Suprapubic skin (tissue), 4 donors: ENCODE measurements at regions not wholly inside any gene's neighbourhood (a gene's known extent, or its start where the extent isn't known, plus 50 kb on each side); places are given as distances from the start of the nearest gene placed in this dataset.

Source experiments
- DNase-seq, 2 donors: peaks; one replicate each; pipeline ENCODE4 v3.0.0-alpha.2; 2019; ENCODE audit warnings: low spot score in 2 of 2
- H3K27ac ChIP-seq: fragments of 200-600 bp; sonication (generic); one replicate; pipeline ENCODE4 v1.5.1; 2019
- H3K27me3 ChIP-seq: fragments of 200-600 bp; sonication (generic); one replicate; pipeline ENCODE4 v1.5.1; 2019
- H3K36me3 ChIP-seq: fragments of 200-600 bp; sonication (generic); one replicate; pipeline ENCODE4 v1.5.1; 2019
- H3K4me1 ChIP-seq: fragments of 200-600 bp; sonication (generic); one replicate; pipeline ENCODE4 v1.5.1; 2019
- H3K4me3 ChIP-seq: fragments of 200-600 bp; sonication (generic); one replicate; pipeline ENCODE4 v1.5.1; 2019; ENCODE audit warnings: mild to moderate bottlenecking
- H3K9me3 ChIP-seq: fragments of 200-600 bp; sonication (generic); one replicate; pipeline ENCODE4 v1.5.1; 2019
- CTCF ChIP-seq, 2 donors: fragments of 200-600 bp in 1 of 2; fragments of 450-650 bp in 1 of 2; sonication (generic) in 1 of 2; IDR thresholded peaks; one replicate each; pipeline ENCODE4 v1.5.1; 2016 to 2019; ENCODE audit warnings: antibody characterized with exemption in 2 of 2, mild to moderate bottlenecking in 1 of 2, moderate library complexity in 1 of 2
- EP300 ChIP-seq: sonication (generic); formaldehyde crosslinking; IDR thresholded peaks from one replicate; pipeline ENCODE4 v1.6.1; 2017; ENCODE audit warnings: antibody characterized with exemption
- POLR2A ChIP-seq, 2 donors: fragments of 450-650 bp; IDR thresholded peaks; one replicate each; pipeline ENCODE4 v1.6.1; 2017; ENCODE audit warnings: antibody characterized with exemption in 2 of 2, mild to moderate bottlenecking in 2 of 2, moderate library complexity in 2 of 2
- POLR2AphosphoS5 ChIP-seq, 3 donors: sonication (generic); formaldehyde crosslinking; IDR thresholded peaks; one replicate each; pipeline ENCODE4 v1.6.1; 2017; ENCODE audit warnings: antibody characterized with exemption in 3 of 3
- WGBS: methylation state at CpG from one replicate; pipeline ENCODE4 v1.1.5; 2018; 5-methylcytosine and 5-hydroxymethylcytosine counted together

DNA sequence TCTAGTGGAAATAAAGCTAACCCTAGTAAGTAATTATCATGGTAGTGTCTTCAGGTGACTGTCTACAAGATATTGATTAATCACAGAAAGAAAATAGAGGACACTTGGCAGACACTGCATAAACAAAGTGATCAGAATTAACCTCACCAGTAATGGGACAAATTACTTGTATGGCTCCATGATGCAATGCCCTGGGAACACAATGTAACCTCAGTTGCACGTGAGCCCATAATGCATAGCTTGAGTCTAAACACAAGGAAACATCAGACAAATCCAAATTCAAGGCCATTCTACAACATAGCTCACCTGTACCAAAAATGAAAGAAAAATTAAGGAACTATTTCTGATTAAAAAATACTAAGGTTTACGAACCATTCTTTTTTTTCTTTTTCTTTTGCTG lies 92.4 kb upstream of the SSTR4 start:
- Histone ChIP-seq H3K9me3 (no peaks in the 10 kb centered on the region), H3K27me3 (peaks cover 5% of the 10 kb centered on the region), H3K4me3 (no peak overlapping the region), H3K27ac (no peak overlapping the region), H3K36me3 (no peaks in the 10 kb centered on the region), H3K4me1 (no peaks in the 10 kb centered on the region)
- WGBS = 93% methylated on average over 2 of the region's 2 CpGs
- no peak for DNase-seq
- no peak for TF ChIP-seq POLR2AphosphoS5 (IDR thresholded peaks at IDR 0.05)
- no peak for TF ChIP-seq CTCF (IDR thresholded peaks at IDR 0.05)
- TF ChIP-seq POLR2A (IDR thresholded peaks at IDR 0.05) = no peak
- TF ChIP-seq EP300 = no peak

DNA sequence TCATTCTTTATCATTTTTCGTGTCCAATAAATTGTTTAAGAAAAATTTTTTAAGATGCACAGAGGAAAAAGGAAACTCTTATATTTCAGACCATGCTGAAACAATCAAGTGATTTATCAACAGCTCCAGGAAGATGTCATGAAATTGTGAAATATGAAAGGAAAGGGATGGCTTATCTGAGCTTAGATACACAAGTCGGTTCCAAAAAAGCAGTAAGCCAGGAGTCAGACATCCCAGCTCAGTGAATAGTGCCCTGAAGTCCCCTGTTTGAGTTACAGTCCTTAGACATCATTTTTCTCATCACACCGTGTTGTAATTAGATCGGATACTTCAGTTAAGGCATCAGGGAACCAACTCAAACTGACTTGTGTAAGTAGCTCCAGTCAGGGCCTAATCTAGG lies 91.0 kb upstream of the SSTR4 start:
- H3K9me3 ChIP-seq = no peaks in the 10 kb centered on the region
- peaks cover 5% of the 10 kb centered on the region for H3K27me3 ChIP-seq
- no peak overlapping the region for H3K4me3 ChIP-seq
- no peaks in the 10 kb centered on the region for H3K36me3 ChIP-seq
- DNase-seq = no peak
- TF ChIP-seq CTCF (IDR thresholded peaks at IDR 0.05) (no peak), POLR2AphosphoS5 (IDR thresholded peaks at IDR 0.05) (no peak), POLR2A (IDR thresholded peaks at IDR 0.05) (no peak), EP300 (no peak)
- H3K27ac ChIP-seq = no peak overlapping the region
- 40% methylated on average over 4 of the region's 4 CpGs for WGBS
- no peaks in the 10 kb centered on the region for H3K4me1 ChIP-seq

- 77% methylated on average over 5 of the region's 6 CpGs for WGBS
- H3K4me3 ChIP-seq = no peak overlapping the region
- no peak for DNase-seq
- H3K36me3 ChIP-seq = no peaks in the 10 kb centered on the region
- no peak overlapping the region for H3K27ac ChIP-seq
- no peak for TF ChIP-seq EP300
- TF ChIP-seq CTCF (IDR thresholded peaks at IDR 0.05) = no peak
- TF ChIP-seq POLR2AphosphoS5 (IDR thresholded peaks at IDR 0.05) = no peak
- no peak for TF ChIP-seq POLR2A (IDR thresholded peaks at IDR 0.05)
- H3K9me3 ChIP-seq = no peaks in the 10 kb centered on the region
- H3K27me3 ChIP-seq = peaks cover 5% of the 10 kb centered on the region
- no peaks in the 10 kb centered on the region for H3K4me1 ChIP-seq
Observed at GRCh38 chr20:22944936-22945335, 90.2 kb upstream of the SSTR4 start.

DNA sequence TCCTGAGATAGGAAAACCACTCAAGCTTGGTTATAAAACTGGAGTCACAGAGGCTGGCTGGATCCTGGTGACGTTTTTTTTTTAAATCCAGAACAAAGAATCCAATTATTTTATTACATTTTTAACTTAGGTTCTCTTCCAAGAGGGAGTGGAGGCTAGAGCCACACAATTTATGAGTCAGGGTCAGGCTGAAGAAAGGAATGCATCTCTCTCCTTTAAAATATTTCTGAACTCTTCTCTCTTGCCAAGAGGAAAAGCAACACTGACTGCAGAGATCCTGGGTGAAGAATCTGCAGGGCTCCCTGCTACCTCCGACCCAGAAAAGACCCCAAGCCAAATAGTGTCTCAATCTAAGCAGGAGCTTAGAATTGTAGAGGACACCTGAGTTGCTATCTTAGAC lies 88.5 kb upstream of the SSTR4 start:
- H3K4me3 ChIP-seq = no peak overlapping the region
- DNase-seq = no peak
- peaks cover 5% of the 10 kb centered on the region for H3K27me3 ChIP-seq
- no peaks in the 10 kb centered on the region for H3K4me1 ChIP-seq
- 40% methylated on average over 2 of the region's 2 CpGs for WGBS
- no peaks in the 10 kb centered on the region for H3K36me3 ChIP-seq
- no peaks in the 10 kb centered on the region for H3K9me3 ChIP-seq
- no peak for TF ChIP-seq POLR2AphosphoS5 (IDR thresholded peaks at IDR 0.05)
- TF ChIP-seq CTCF (IDR thresholded peaks at IDR 0.05) = no peak
- no peak for TF ChIP-seq POLR2A (IDR thresholded peaks at IDR 0.05)
- no peak for TF ChIP-seq EP300
- no peak overlapping the region for H3K27ac ChIP-seq

GRCh38 chr20:22949331-22950109 lies 85.6 kb upstream of the SSTR4 start:
- Histone ChIP-seq H3K4me3 (no peak overlapping the region), H3K36me3 (no peaks in the 10 kb centered on the region), H3K4me1 (no peaks in the 10 kb centered on the region), H3K9me3 (no peaks in the 10 kb centered on the region), H3K27me3 (peaks cover 5% of the 10 kb centered on the region), H3K27ac (no peak overlapping the region)
- 74% methylated on average over 5 of the region's 5 CpGs for WGBS
- TF ChIP-seq EP300 = no peak
- no peak for TF ChIP-seq POLR2A (IDR thresholded peaks at IDR 0.05)
- no peak for TF ChIP-seq CTCF (IDR thresholded peaks at IDR 0.05)
- TF ChIP-seq POLR2AphosphoS5 (IDR thresholded peaks at IDR 0.05) = no peak
- DNase-seq = no peak
